OCI-LY3 (cell line): ENCODE measurements at regions not wholly inside any gene's neighbourhood (a gene's known extent, or its start where the extent isn't known, plus 50 kb on each side); places are given as distances from the start of the nearest gene placed in this dataset.

Experiments used
- H2AFZ ChIP-seq: fragments of 200-600, 300-600 bp; shearing (Covaris generic); 2 replicates; pipeline ENCODE4 v1.6.0; 2014; ENCODE audit warnings: antibody characterized with exemption, low read depth, low read length
- H3K27ac ChIP-seq: fragments of 200-600, 300-600 bp; sonication (generic); 2 replicates; pipeline ENCODE4 v1.5.1; 2014; ENCODE audit warnings: mild to moderate bottlenecking, low read length, moderate library complexity, mixed read lengths
- H3K27me3 ChIP-seq: fragments of 200-600, 300-600 bp; sonication (generic); 2 replicates; pipeline ENCODE4 v1.6.1; 2014; ENCODE audit warnings: low read depth, low read length, mixed read lengths
- H3K36me3 ChIP-seq: fragments of 200-600, 300-600 bp; sonication (generic); replicated peaks from 2 replicates; pipeline ENCODE3; 2014; ENCODE audit warnings: low read depth, low read length, mixed read lengths
- H3K4me1 ChIP-seq: fragments of 300-600, 200-600 bp; sonication (generic); 2 replicates; pipeline ENCODE4 v1.6.1; 2014; ENCODE audit warnings: low read length, mixed read lengths
- H3K4me2 ChIP-seq: fragments of 200-600, 300-600 bp; sonication (generic); 2 replicates; pipeline ENCODE4 v1.6.1; 2014; ENCODE audit warnings: low read length, mixed read lengths
- H3K4me3 ChIP-seq: fragments of 300-600, 200-600 bp; sonication (generic); 2 replicates; pipeline ENCODE4 v1.5.1; 2014; ENCODE audit warnings: antibody characterized with exemption, mild to moderate bottlenecking, low read length, moderate library complexity
- H3K79me2 ChIP-seq: fragments of 300-600, 200-600 bp; shearing (Covaris generic); 2 replicates; pipeline ENCODE4 v1.6.1; 2014; ENCODE audit warnings: mild to moderate bottlenecking, low read length, mixed read lengths
- H3K9ac ChIP-seq: fragments of 300-600, 200-600 bp; shearing (Covaris generic); 2 replicates; pipeline ENCODE4 v1.6.0; 2014; ENCODE audit warnings: mild to moderate bottlenecking, low read length, moderate library complexity
- H3K9me3 ChIP-seq: fragments of 200-600, 300-600 bp; shearing (Covaris generic); 2 replicates; pipeline ENCODE4 v1.6.1; 2014; ENCODE audit warnings: low read length, mixed read lengths; ENCODE audit not compliant: insufficient read depth
- H4K20me1 ChIP-seq: fragments of 200-600, 300-600 bp; sonication (generic); 2 replicates; pipeline ENCODE4 v1.6.1; 2016; ENCODE audit warnings: low read length, mixed read lengths; ENCODE audit not compliant: insufficient read depth
- EZH2phosphoT487 ChIP-seq: fragments of 200-600 bp; shearing (Covaris generic); IDR thresholded peaks from 2 replicates; pipeline ENCODE4 v1.6.1; 2018; ENCODE audit warnings: antibody characterized with exemption, mixed run types, low read depth
- TF ChIP-seq, protein P1 (sequence below): fragments of 200-600, 300-600 bp; sonication (generic); IDR thresholded peaks from 2 replicates; pipeline ENCODE4 v1.5.1; 2014; ENCODE audit warnings: antibody characterized with exemption, low read length, low read depth

DNA sequence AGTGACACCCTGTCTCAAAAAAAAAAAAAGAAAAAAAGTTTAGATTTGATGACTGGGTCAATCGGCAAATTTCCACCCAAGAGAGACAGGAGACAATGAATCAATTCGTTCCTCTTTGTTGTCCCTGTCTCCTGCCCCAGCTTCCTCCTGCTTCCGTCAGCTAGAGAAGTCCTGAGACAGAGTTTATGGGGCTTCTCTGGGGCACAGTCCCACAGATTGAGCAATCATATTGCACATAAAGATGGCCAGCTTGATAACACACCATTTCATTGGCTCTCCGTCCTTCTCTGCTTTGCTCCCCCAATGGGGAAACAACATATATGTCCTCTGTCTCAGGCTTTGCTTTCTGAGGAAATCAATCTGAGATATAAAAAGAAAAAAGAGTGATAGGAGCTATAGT is 78.4 kb upstream of the FUNDC1 start:
- Histone ChIP-seq H3K9me3 (no peaks in the 10 kb centered on the region), H3K9ac (no peak overlapping the region)
- no peak for TF ChIP-seq EZH2phosphoT487
- TF ChIP-seq, protein P1, sequence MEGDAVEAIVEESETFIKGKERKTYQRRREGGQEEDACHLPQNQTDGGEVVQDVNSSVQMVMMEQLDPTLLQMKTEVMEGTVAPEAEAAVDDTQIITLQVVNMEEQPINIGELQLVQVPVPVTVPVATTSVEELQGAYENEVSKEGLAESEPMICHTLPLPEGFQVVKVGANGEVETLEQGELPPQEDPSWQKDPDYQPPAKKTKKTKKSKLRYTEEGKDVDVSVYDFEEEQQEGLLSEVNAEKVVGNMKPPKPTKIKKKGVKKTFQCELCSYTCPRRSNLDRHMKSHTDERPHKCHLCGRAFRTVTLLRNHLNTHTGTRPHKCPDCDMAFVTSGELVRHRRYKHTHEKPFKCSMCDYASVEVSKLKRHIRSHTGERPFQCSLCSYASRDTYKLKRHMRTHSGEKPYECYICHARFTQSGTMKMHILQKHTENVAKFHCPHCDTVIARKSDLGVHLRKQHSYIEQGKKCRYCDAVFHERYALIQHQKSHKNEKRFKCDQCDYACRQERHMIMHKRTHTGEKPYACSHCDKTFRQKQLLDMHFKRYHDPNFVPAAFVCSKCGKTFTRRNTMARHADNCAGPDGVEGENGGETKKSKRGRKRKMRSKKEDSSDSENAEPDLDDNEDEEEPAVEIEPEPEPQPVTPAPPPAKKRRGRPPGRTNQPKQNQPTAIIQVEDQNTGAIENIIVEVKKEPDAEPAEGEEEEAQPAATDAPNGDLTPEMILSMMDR, result no peak

DNA sequence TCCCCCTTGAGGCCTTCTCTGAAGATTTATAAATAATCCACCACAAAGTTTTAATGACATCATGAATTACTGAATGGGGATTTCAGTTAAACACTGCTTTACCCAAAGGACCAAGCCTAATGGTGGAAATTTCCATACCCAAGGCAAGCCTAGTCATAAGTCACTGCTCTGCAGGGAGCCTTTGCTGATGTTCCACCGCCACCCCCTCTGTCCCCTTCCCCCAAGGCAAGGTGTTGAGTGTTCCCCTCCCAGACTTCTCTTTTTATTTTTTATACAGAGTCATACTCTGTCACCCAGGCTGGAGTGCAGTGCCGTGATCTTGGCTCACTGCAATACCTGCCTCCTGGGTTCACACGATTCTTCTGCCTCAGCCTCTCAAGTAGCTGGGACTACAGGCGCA is 76.4 kb upstream of the FUNDC1 start:
- Histone ChIP-seq H3K9me3 (no peaks in the 10 kb centered on the region), H3K4me3 (no peak overlapping the region), H3K9ac (no peak overlapping the region), H3K4me2 (no peak overlapping the region), H2AFZ (no peak overlapping the region), H3K4me1 (no peaks in the 10 kb centered on the region), H3K79me2 (no peaks in the 10 kb centered on the region), H4K20me1 (no peaks in the 10 kb centered on the region), H3K36me3 (no peaks in the 10 kb centered on the region), H3K27me3 (no peaks in the 10 kb centered on the region), H3K27ac (no peak overlapping the region)
- TF ChIP-seq EZH2phosphoT487, result no peak
- TF ChIP-seq, protein P1, result no peak

More for the DNA sequence above, 78.4 kb upstream of the FUNDC1 start:
- Histone ChIP-seq H3K36me3 (no peaks in the 10 kb centered on the region), H3K4me1 (no peaks in the 10 kb centered on the region), H3K27ac (no peak overlapping the region), H3K4me2 (no peak overlapping the region), H3K27me3 (no peaks in the 10 kb centered on the region), H3K79me2 (no peaks in the 10 kb centered on the region), H3K4me3 (no peak overlapping the region), H2AFZ (no peak overlapping the region), H4K20me1 (no peaks in the 10 kb centered on the region)

DNA sequence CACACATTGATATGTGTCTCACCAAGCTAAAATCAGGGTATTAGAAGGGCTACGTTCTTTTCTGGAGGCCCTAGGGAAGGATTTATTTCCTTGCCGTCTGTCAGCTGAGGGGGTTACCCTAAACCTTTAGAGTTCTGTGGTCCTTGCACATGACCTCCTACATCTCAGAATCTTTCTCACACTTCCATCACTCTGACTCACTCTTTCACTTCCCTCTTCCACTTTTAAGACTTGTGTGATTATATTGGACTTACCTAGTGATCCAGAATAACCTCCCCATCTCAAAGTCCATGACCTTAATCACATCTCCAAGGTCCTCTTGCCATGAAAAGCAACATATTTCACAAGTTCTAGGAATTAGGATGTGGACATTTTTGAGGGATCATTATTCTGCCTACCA is 53.6 kb upstream of the FUNDC1 start:
- Histone ChIP-seq H3K4me3 (no peak overlapping the region), H3K79me2 (no peaks in the 10 kb centered on the region), H3K9ac (no peak overlapping the region), H3K27me3 (no peaks in the 10 kb centered on the region), H3K4me1 (peaks cover 12% of the 10 kb centered on the region), H3K9me3 (no peaks in the 10 kb centered on the region), H4K20me1 (no peaks in the 10 kb centered on the region), H2AFZ (no peak overlapping the region), H3K36me3 (no peaks in the 10 kb centered on the region), H3K27ac (no peak overlapping the region), H3K4me2 (peak overlapping the region; percentile 67)
- TF ChIP-seq, protein P1, result no peak
- TF ChIP-seq EZH2phosphoT487, result no peak
